A549 (cell line): ENCODE measurements at regions not wholly inside any gene's neighbourhood (a gene's known extent, or its start where the extent isn't known, plus 50 kb on each side); places are given as distances from the start of the nearest gene placed in this dataset.

Experiments
- ATAC-seq, 2 experiments: fragments of 200-7000 bp in 1 of 2; fragments of >200 bp in 1 of 2; cut with Nextera tagmentation in 1 of 2; cut with Tn5 transposase in 1 of 2; 3 replicates each; pipeline versions ENCODE4 v1.8.0 to v1.9.1; 2018 to 2020; ENCODE audit warnings: mild to moderate bottlenecking in 1 of 2, moderate library complexity in 1 of 2
- CTCF ChIA-PET: fragments of 300-600 bp; sonication (Branson Sonifier 250); formaldehyde crosslinking; extraction: SDS; loops from one replicate; lab custom pipeline; 2021; ENCODE audit warnings: antibody characterized with exemption, inconsistent platforms; lab: Yijun Ruan, JAX
- POLR2A ChIA-PET: fragments of 350-600 bp; formaldehyde crosslinking; extraction: SDS; loops from one replicate; lab custom pipeline; 2021; ENCODE audit warnings: antibody characterized with exemption, inconsistent platforms; lab: Yijun Ruan, JAX
- DNase-seq, 2 experiments: peaks; one replicate each; pipeline versions ENCODE4 v3.0.0 to v3.0.0-alpha.2; 2011 to 2016; ENCODE audit warnings: low read depth in 1 of 2, low spot score in 1 of 2
- FAIRE-seq: peaks from 2 replicates; lab custom pipeline; 2011; peaks lifted over from hg19 to GRCh38; lab: Jason Lieb, UNC
- H3K27ac ChIP-seq, 2 experiments: fragments of >200 bp; sonication (Bioruptor Twin); formaldehyde crosslinking; 3 replicates each; pipeline ENCODE4 v1.5.1; 2016 to 2017
- H3K4me1 ChIP-seq: fragments of >200 bp; sonication (Bioruptor Twin); formaldehyde crosslinking; 3 replicates; pipeline ENCODE4 v1.6.1; 2016
- H3K4me2 ChIP-seq: fragments of >200 bp; sonication (Bioruptor Twin); formaldehyde crosslinking; 3 replicates; pipeline ENCODE4 v1.6.1; 2016
- H3K4me3 ChIP-seq: fragments of >200 bp; sonication (Bioruptor Twin); formaldehyde crosslinking; 3 replicates; pipeline ENCODE4 v1.5.1; 2016
- H3K9me3 ChIP-seq: fragments of >200 bp; sonication (Bioruptor Twin); formaldehyde crosslinking; 3 replicates; pipeline ENCODE4 v1.6.1; 2016
- CEBPB ChIP-seq, 2 experiments: fragments of >200 bp in 1 of 2; sonication (Bioruptor Twin) in 1 of 2; formaldehyde crosslinking in 1 of 2; IDR thresholded peaks; 2 replicates each; pipeline ENCODE4 v1.6.1; 2012 to 2016
- CHD4 ChIP-seq: fragments of 200-600 bp; sonication (generic); IDR thresholded peaks from 2 replicates; pipeline ENCODE4 v1.6.1; 2016; ENCODE audit warnings: antibody characterized with exemption, mild to moderate bottlenecking, borderline replicate concordance
- EHF ChIP-seq: fragments of 250-450 bp; sonication (Bioruptor Pico); IDR thresholded peaks from 2 replicates; pipeline ENCODE4 v1.5.0; 2020; ENCODE audit warnings: mild to moderate bottlenecking
- EHMT2 ChIP-seq: fragments of 200-600 bp; sonication (generic); IDR thresholded peaks from 2 replicates; pipeline ENCODE4 v1.6.1; 2016; ENCODE audit warnings: antibody characterized with exemption, low read depth, mild to moderate bottlenecking, moderate library complexity
- EP300 ChIP-seq, 2 experiments: fragments of >200 bp; sonication (Bioruptor Twin); formaldehyde crosslinking; IDR thresholded peaks; 2 replicates in 1 of 2; 3 replicates in 1 of 2; pipeline ENCODE4 v1.6.1; 2016 to 2017
- ESRRA ChIP-seq: fragments of 150-350 bp; IDR thresholded peaks from 2 replicates; pipeline ENCODE4 v1.6.1; 2014; ENCODE audit warnings: mild to moderate bottlenecking, low read length, borderline replicate concordance
- FOSB ChIP-seq: fragments of 250-450 bp; sonication (Bioruptor Pico); IDR thresholded peaks from 2 replicates; pipeline ENCODE4 v1.5.0; 2020; ENCODE audit warnings: mild to moderate bottlenecking, moderate library complexity
- GATA3 ChIP-seq: IDR thresholded peaks from 2 replicates; pipeline ENCODE4 v1.6.1; 2012; ENCODE audit warnings: borderline replicate concordance
- HDAC2 ChIP-seq: fragments of 200-600 bp; sonication (generic); IDR thresholded peaks from 2 replicates; pipeline ENCODE4 v1.6.1; 2016
- HOXA7 ChIP-seq: fragments of 250-450 bp; sonication (Bioruptor Pico); IDR thresholded peaks from 2 replicates; pipeline ENCODE4 v1.5.0; 2020; ENCODE audit warnings: mild to moderate bottlenecking, moderate library complexity
- HOXB13 ChIP-seq: fragments of 250-450 bp; sonication (Bioruptor Pico); IDR thresholded peaks from 2 replicates; pipeline ENCODE4 v1.5.0; 2020; ENCODE audit warnings: low read depth, mild to moderate bottlenecking, moderate library complexity
- KDM5A ChIP-seq: fragments of 200-600 bp; sonication (generic); IDR thresholded peaks from 2 replicates; pipeline ENCODE4 v1.6.1; 2016; ENCODE audit warnings: antibody characterized with exemption, mild to moderate bottlenecking
- MAZ ChIP-seq: fragments of 150-350 bp; IDR thresholded peaks from 2 replicates; pipeline ENCODE4 v1.6.1; 2014; ENCODE audit warnings: antibody characterized with exemption, low read depth, low read length, borderline replicate concordance
- MYC ChIP-seq: IDR thresholded peaks from 2 replicates; pipeline ENCODE4 v1.6.1; 2012; ENCODE audit warnings: mild to moderate bottlenecking, inconsistent platforms, low read length, improper control_type of control experiment, borderline replicate concordance
- NFE2L2 ChIP-seq: fragments of 150-350 bp; conservative IDR thresholded peaks from 2 replicates; pipeline ENCODE4 v1.6.1; 2014; ENCODE audit warnings: low read length
- NPAS2 ChIP-seq: fragments of 250-450 bp; sonication (Bioruptor Pico); IDR thresholded peaks from 2 replicates; pipeline ENCODE4 v1.8.0; 2022; ENCODE audit warnings: mild to moderate bottlenecking, moderate library complexity, borderline replicate concordance
- NR3C1 ChIP-seq: fragments of >200 bp; sonication (Bioruptor Twin); formaldehyde crosslinking; IDR thresholded peaks from 3 replicates; pipeline ENCODE4 v1.6.1; 2017
- PHF8 ChIP-seq: fragments of 200-600 bp; sonication (generic); IDR thresholded peaks from 2 replicates; pipeline ENCODE4 v1.6.1; 2016; ENCODE audit warnings: low read depth, mild to moderate bottlenecking, antibody characterized with exemption, moderate library complexity, borderline replicate concordance
- POLR2A ChIP-seq: IDR thresholded peaks from 2 replicates; pipeline ENCODE4 v1.6.1; 2012; ENCODE audit warnings: mild to moderate bottlenecking, low read length
- POLR2AphosphoS2 ChIP-seq: conservative IDR thresholded peaks from 2 replicates; pipeline ENCODE4 v1.6.1; 2012; ENCODE audit warnings: low read length, improper control_type of control experiment, inconsistent platforms
- RAD21 ChIP-seq, 2 experiments: fragments of >200 bp in 1 of 2; sonication (Bioruptor Twin) in 1 of 2; formaldehyde crosslinking in 1 of 2; IDR thresholded peaks in 1 of 2; conservative IDR thresholded peaks in 1 of 2; 2 replicates in 1 of 2; 3 replicates in 1 of 2; pipeline ENCODE4 v1.6.1; 2012 to 2018; ENCODE audit warnings: inconsistent platforms in 1 of 2
- RCOR1 ChIP-seq: fragments of 150-350 bp; IDR thresholded peaks from 2 replicates; pipeline ENCODE4 v1.6.1; 2014; ENCODE audit warnings: antibody characterized with exemption, low read length, low read depth
- RNF2 ChIP-seq: fragments of 200-600 bp; sonication (generic); IDR thresholded peaks from 2 replicates; pipeline ENCODE4 v1.6.1; 2016; ENCODE audit warnings: low read depth, mild to moderate bottlenecking, antibody characterized with exemption, moderate library complexity, borderline replicate concordance
- USF2 ChIP-seq: fragments of 450-650 bp; IDR thresholded peaks from 2 replicates; pipeline ENCODE4 v1.6.1; 2014; ENCODE audit warnings: antibody characterized with exemption
- ZFP36 ChIP-seq: fragments of 450-650 bp; IDR thresholded peaks from 2 replicates; pipeline ENCODE4 v1.6.1; 2014; ENCODE audit warnings: borderline replicate concordance; ENCODE audit not compliant: partially characterized antibody
- WGBS: methylation state at CpG from one replicate; pipeline ENCODE4 v1.1.6; 2017; ENCODE audit errors: missing lambda C conversion rate; 5-methylcytosine and 5-hydroxymethylcytosine counted together
- TF ChIP-seq, protein P1 (sequence below): fragments of 200-600 bp; sonication (generic); IDR thresholded peaks from 2 replicates; pipeline ENCODE4 v1.6.1; 2016; ENCODE audit warnings: antibody characterized with exemption, mild to moderate bottlenecking, moderate library complexity

DNA sequence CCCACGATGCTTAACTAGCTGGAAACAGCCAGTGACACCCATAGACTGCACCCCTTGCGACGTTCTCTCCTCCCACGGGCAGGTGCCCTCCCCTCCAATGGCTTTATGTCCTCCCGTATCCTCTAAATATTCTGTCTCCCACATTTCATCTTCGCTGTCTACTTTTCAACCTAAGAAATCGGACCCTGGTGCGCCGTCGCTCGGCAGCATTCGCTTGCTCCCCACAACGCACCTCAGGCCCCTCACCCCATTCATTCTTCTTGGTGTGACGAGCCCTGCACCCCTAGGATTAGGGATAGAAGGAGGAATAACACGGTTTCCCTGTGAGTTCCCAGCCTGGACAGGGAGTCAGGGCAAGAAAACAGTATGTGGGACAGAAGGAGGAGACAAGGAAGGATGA is 74.3 kb upstream of the FOXQ1 start:
- CTCF ChIA-PET, result no interaction called here
- POLR2A ChIA-PET, result no interaction called here
- Histone ChIP-seq H3K27ac (no peak overlapping the region), H3K4me2 (no peak overlapping the region), H3K9me3 (no peaks in the 10 kb centered on the region), H3K4me1 (no peaks in the 10 kb centered on the region), H3K4me3 (no peak overlapping the region)
- no peak for TF ChIP-seq FOSB (CRISPR knock-in tag)
- ATAC-seq (no peak), DNase-seq (no peak), FAIRE-seq (no peak)
- WGBS, result 66% methylated on average over 15 of the region's 15 CpGs

DNA sequence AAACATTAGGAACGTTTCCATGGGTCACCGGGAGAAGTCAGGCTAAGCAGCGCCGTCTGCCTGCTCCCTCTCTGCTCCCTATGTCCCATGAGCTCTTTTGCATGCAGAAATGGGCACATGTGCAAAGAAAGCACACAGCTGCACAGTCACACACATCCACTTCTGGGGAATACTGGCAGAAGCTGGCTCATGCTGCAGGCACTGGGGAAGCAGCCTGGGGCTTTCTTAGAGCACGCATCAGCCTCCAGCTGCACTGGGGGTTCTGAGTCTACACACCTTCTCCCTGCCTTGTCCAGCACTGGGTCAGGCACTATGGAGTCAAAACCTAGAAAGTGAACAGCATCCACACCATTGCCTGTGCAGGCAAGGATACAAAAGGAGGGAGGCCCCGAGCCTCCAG is 76.1 kb upstream of the FOXQ1 start:
- Histone ChIP-seq H3K9me3 (no peaks in the 10 kb centered on the region), H3K4me2 (no peak overlapping the region), H3K27ac (no peak overlapping the region), H3K4me3 (no peak overlapping the region), H3K4me1 (no peaks in the 10 kb centered on the region)
- CTCF ChIA-PET, result interaction anchor here (0.7 kb wide), 1 partner anchor 102 kb away, joined by 3 read pairs; no protein-coding TSS in a partner anchor
- 47% methylated on average over 5 of the region's 6 CpGs for WGBS
- no peak for FAIRE-seq
- no peak for ATAC-seq
- TF ChIP-seq GATA3 (no peak), NPAS2 (no peak), RNF2 (no peak), ZFP36 (no peak), ESRRA (no peak), EHF (CRISPR knock-in tag) (no peak), EHMT2 (no peak), EP300 (IDR thresholded peaks at IDR 0.05) (no peak), RAD21 (conservative IDR thresholded peaks at IDR 0.05 in 1 of 2, IDR thresholded peaks at IDR 0.05 in 1 of 2) (no peak), PHF8 (no peak)
- POLR2A ChIA-PET, result no interaction called here
- no peak for DNase-seq

DNA sequence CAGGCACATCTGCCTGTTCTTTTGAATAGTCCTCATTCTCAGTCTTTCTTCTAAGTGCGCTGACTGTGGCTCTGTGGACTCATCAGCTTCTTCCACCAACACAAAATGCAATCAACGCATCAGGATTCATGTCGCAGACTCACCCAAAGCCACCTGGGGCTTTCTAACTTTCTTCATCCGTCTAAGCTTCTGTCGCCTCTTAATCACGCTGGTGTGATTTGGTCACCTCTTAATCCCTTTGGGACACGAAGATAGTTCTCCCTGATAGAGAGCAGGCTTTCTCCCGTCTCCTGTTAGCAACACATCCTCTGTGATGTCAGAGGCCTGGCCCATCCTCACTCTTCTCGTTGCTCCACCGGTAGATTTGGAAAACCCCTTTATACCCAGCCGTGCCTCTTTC is 78.0 kb upstream of the FOXQ1 start:
- ChIA-PET POLR2A (no interaction called here), CTCF (interaction anchor here (0.6 kb wide), 1 partner anchor 23 kb away, joined by 3 read pairs; no protein-coding TSS in a partner anchor)
- no peak for DNase-seq
- H3K4me3 ChIP-seq, result no peak overlapping the region
- TF ChIP-seq HDAC2 (no peak), MYC (no peak), EHMT2 (no peak), ESRRA (no peak), RCOR1 (no peak), USF2 (no peak), NFE2L2 (no peak), CHD4 (no peak), HOXB13 (CRISPR knock-in tag) (no peak), RAD21 (conservative IDR thresholded peaks at IDR 0.05 in 1 of 2, IDR thresholded peaks at IDR 0.05 in 1 of 2) (no peak), NR3C1 (no peak), MAZ (no peak), POLR2A (no peak), HOXA7 (no peak), CEBPB (IDR thresholded peaks at IDR 0.05) (no peak), KDM5A (no peak), POLR2AphosphoS2 (no peak)
- TF ChIP-seq, protein P1, sequence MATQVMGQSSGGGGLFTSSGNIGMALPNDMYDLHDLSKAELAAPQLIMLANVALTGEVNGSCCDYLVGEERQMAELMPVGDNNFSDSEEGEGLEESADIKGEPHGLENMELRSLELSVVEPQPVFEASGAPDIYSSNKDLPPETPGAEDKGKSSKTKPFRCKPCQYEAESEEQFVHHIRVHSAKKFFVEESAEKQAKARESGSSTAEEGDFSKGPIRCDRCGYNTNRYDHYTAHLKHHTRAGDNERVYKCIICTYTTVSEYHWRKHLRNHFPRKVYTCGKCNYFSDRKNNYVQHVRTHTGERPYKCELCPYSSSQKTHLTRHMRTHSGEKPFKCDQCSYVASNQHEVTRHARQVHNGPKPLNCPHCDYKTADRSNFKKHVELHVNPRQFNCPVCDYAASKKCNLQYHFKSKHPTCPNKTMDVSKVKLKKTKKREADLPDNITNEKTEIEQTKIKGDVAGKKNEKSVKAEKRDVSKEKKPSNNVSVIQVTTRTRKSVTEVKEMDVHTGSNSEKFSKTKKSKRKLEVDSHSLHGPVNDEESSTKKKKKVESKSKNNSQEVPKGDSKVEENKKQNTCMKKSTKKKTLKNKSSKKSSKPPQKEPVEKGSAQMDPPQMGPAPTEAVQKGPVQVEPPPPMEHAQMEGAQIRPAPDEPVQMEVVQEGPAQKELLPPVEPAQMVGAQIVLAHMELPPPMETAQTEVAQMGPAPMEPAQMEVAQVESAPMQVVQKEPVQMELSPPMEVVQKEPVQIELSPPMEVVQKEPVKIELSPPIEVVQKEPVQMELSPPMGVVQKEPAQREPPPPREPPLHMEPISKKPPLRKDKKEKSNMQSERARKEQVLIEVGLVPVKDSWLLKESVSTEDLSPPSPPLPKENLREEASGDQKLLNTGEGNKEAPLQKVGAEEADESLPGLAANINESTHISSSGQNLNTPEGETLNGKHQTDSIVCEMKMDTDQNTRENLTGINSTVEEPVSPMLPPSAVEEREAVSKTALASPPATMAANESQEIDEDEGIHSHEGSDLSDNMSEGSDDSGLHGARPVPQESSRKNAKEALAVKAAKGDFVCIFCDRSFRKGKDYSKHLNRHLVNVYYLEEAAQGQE, result no peak
- H3K4me2 ChIP-seq, result no peak overlapping the region
- no peak overlapping the region for H3K27ac ChIP-seq
- FAIRE-seq, result no peak
- no peaks in the 10 kb centered on the region for H3K9me3 ChIP-seq
- no peaks in the 10 kb centered on the region for H3K4me1 ChIP-seq
- no peak for ATAC-seq
- 50% methylated on average over 11 of the region's 11 CpGs for WGBS
